ENCODE measurements at regions not wholly inside any gene's neighbourhood (a gene's known extent, or its start where the extent isn't known, plus 50 kb on each side); places are given as distances from the start of the nearest gene placed in this dataset.

DNA sequence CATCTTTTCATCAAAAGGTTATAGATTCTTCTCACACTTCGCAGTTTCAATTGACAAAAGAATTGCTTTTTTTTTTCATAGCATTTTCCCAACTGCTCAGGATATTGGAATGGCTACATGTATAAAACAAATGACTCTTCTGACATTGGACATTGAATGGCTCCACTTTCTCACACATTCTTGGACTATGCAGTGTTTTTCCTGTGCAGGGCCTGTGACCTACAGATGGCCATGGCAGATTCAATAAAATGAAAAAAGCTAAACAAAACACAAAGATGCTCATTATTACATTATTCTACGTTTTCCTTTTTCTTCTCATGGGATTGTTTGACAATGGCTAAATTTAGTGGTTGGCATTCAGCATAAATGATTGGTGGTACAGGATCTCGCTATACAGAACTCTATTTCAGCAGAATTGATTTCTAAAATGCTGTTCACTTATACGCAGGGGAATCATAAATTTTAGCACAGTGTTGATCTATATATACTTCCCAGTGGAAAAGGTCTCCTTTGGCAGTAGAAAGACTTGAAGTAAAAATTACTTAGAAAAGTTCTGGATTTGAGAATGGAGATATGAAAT lies 115.6 kb upstream of the ADAMTS5 start:
- DNase-seq, result no peak
- no peak for TF ChIP-seq POLR2A (IDR thresholded peaks at IDR 0.05; ENCODE audit: low read length)
- TF ChIP-seq GATA1 (IDR thresholded peaks at IDR 0.05; ENCODE audit: low read depth, low read length), result no peak

DNA sequence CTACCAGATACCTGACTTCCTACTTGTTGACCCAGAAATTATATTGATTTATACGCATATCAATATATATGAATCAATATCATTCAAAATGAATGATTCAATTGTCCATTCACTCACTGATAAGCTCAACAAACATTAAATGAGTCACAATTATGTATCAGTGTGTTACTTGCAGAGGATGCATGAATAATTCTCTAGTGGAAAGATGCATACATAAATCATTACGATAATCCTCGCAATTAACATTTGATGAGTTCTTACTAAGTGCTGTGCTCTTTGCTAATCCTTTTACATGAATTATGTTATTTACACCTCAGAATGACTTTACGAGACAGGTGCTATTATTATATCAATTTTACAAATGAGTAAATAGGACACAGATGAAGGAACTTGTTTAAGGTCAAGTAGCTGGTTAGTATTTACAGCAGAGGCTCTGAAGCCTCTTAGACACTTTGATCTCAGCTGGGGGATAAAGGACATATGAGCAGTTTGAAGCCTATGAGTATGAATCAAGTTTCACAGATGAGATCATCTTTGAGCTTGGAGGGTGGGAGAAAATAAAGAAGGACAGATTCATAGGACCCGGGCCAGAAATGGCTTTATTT lies 112.8 kb upstream of the ADAMTS5 start:
- TF ChIP-seq POLR2A (IDR thresholded peaks at IDR 0.05; ENCODE audit: low read length) (no peak), GATA1 (IDR thresholded peaks at IDR 0.05; ENCODE audit: low read depth, low read length) (no peak)
- no peak for DNase-seq

DNA sequence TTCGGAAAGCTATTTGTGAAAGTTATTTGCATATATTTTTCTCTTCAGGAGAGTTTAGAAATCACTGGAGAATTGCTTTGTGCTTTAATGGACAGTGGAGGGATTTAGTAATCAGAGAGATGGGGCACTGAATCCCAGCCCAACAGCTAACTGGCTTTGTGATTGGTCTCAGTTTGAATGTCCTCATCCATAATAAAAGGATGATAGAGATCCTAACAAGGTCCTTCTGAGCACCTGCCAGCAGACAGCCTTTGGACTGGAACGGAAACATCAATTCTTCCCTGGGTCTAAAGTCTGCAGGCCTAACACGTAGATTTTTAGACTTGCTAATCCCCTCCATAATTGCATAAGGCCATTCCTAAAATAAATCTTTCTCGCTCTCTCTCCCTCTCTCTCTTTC lies 112.0 kb upstream of the ADAMTS5 start:
- TF ChIP-seq GATA1 (IDR thresholded peaks at IDR 0.05; ENCODE audit: low read depth, low read length) (no peak), POLR2A (IDR thresholded peaks at IDR 0.05; ENCODE audit: low read length) (no peak)
- DNase-seq, result no peak

DNA sequence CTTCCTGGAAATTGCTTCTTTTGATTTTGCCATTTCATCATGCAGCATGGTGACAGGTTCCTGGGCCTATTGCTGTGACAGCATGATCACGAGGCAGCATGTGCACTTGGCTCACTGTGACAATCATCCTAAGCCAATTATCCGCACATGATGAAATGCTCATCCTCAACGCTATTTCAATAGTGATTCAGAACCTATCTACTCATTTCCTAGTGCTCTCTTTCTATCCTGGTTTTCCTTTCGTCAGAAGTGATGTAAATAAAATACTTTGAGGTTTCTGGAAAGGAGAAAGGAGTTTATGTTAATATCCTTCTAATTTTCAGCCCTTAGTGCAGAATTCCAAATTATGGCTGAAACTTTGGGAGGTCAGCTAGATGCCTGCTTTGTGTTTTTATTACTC lies 110.6 kb upstream of the ADAMTS5 start:
- TF ChIP-seq POLR2A (IDR thresholded peaks at IDR 0.05; ENCODE audit: low read length) (no peak), GATA1 (IDR thresholded peaks at IDR 0.05; ENCODE audit: low read depth, low read length) (no peak)
- no peak for DNase-seq

DNA sequence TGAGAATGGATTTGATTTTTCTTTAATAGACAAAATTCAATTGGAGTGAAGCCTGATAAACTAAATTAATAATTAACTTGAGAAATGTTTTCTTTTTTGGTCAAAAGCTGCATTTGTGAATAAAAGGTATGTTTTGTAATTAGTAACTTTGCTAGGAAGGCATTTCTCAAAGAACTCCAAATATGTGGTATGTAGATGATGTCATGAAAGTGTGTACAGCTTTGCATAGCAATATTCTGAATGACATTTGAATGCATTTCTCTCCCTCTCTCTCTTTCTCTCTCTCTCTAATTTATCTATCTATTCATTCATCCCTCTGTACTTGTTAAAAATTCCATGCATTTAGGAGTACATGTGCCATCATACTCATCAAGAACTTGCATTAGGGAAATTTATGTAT lies 109.1 kb upstream of the ADAMTS5 start:
- no peak for TF ChIP-seq POLR2A (IDR thresholded peaks at IDR 0.05; ENCODE audit: low read length)
- DNase-seq, result no peak

DNA sequence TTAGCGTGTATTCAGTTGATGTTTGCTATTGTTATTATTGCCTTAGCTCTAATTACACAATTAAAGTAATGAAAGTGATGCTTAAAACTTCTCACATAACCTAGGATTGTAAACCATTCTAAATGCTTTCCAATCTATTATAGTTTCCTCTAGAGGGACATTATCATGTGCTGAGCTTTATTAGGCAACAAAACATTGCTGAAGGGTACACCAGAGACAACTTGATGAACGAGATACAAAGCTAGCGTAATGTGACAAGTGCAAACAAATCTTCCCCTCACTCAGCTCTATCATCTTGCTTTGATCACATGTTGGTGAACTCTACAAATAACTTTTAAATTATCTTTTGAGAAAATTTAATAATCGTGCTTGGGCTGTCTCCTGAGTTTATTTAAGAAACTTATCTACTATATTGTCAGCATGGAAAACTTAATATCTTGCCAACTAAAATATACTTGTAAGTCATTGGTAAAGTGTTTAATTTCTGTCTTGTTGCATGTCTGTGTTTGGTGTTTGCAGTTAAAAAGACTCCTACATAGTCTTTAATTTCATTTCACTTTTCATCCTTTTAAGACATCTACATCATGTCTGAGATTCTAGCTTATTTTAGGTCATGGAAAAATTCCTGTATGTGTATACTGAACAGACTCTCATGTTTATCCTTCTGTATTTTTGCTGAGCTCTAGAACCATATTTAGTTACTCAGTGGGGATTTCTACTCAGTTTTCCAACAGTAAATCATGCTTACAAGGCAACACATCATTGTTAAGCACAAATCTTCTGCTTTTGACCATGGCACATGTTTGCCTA lies 104.2 kb upstream of the ADAMTS5 start:
- DNase-seq, result no peak
- TF ChIP-seq POLR2A (IDR thresholded peaks at IDR 0.05; ENCODE audit: low read length), result no peak
- TF ChIP-seq GATA1 (IDR thresholded peaks at IDR 0.05; ENCODE audit: low read depth, low read length), result no peak

DNA sequence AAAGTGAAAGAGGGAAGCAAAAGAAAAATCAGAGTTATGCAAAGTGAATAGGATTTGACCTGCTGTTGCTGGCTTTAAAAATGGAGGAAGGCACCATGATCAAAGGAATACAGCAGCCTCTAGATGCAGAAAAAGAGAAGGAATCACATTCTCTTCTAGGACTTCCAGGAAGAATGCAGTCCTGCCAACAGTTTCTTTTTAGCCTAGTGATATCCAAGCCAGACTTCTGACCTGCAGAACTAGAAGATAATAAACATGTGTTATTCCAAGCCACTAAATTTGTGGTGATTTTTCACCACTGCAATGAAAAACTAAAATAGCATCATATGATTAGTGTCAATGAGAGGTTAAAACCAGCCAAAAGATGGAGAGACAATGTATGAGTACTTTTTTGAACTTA lies 101.9 kb upstream of the ADAMTS5 start:
- no peak for DNase-seq
- TF ChIP-seq POLR2A (IDR thresholded peaks at IDR 0.05; ENCODE audit: low read length) (no peak), GATA1 (IDR thresholded peaks at IDR 0.05; ENCODE audit: low read depth, low read length) (no peak)

DNA sequence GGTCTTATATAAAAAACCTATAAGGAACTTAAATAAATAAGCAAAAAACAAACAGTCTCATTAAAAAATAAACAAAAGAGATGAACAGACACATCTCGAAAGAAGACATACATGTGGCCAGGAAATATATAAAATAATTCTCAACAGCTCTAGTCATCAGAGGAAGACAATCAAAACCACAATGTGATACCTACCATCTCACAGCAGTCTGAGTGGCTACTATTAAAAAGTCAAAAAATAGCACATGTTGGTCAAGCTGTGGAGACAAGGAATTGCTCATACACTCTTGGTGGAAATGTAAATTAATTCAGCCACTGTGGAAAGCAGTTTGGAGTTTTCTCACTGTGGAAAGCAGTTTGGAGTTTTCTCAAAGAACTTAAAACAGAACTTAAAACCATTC lies 100.3 kb upstream of the ADAMTS5 start:
- no peak for DNase-seq
- TF ChIP-seq GATA1 (IDR thresholded peaks at IDR 0.05; ENCODE audit: low read depth, low read length), result no peak
- TF ChIP-seq POLR2A (IDR thresholded peaks at IDR 0.05; ENCODE audit: low read length), result no peak

DNA sequence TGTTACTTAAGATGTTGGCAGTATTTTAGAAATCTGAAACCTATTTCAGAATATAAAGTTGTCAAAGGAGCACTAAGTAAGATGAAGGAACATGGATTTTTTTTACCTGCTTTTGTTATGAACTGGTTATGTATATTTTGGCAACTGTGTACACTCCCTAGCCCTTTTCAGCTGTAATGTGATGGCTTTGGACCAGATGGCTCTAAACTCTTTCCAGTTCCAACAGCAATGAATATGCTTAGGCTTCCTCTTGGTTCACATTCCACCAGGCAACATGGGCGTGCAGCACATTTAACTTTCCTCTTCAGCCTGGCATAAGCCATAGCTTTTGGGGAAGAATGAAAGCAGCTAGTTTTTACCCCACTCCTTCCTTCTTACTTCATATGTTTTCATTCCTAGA lies 95.6 kb upstream of the ADAMTS5 start:
- TF ChIP-seq POLR2A (IDR thresholded peaks at IDR 0.05; ENCODE audit: low read length) (no peak), GATA1 (IDR thresholded peaks at IDR 0.05; ENCODE audit: low read depth, low read length) (no peak)
- DNase-seq, result no peak

DNA sequence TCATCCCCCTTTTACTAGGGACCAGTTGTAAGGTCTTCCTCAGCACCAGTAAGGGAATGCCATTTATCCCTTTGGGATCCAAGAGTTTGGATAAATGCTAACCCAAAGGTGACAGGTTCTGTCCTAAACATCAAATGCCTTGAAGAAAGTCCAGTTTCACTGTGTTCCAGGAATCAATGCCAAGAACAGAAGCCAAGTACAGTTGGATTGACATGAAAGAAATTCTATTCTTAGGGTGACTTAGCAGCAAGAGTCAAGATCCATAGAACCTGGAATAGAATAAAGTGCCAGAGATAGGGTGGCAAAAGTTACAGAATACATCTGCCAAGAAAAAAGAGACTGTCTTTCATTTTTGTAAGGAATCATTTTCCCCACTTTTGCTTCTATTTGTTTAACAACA lies 94.9 kb upstream of the ADAMTS5 start:
- DNase-seq, result no peak
- no peak for TF ChIP-seq GATA1 (IDR thresholded peaks at IDR 0.05; ENCODE audit: low read depth, low read length)

DNA sequence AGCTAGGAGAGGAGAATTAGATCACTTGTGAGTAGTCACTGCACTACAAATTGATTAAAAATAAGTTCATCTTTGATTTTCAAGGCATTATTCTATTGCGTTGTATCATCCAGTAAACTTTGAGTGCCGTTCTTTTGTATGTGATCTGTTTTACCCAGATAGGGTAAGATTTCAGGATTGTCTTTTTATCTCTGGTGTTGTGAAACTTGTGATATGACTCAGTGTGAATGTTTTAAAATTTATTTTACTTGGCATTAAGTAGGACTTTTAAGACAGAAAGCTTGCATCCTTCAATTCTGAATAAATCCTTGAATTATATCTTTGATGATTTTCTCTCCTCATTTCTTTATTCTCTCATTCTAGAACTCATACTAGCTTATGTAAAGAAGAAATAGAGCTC lies 93.3 kb upstream of the ADAMTS5 start:
- no peak for TF ChIP-seq GATA1 (IDR thresholded peaks at IDR 0.05; ENCODE audit: low read depth, low read length)
- TF ChIP-seq POLR2A (IDR thresholded peaks at IDR 0.05; ENCODE audit: low read length), result no peak
- DNase-seq, result no peak

DNA sequence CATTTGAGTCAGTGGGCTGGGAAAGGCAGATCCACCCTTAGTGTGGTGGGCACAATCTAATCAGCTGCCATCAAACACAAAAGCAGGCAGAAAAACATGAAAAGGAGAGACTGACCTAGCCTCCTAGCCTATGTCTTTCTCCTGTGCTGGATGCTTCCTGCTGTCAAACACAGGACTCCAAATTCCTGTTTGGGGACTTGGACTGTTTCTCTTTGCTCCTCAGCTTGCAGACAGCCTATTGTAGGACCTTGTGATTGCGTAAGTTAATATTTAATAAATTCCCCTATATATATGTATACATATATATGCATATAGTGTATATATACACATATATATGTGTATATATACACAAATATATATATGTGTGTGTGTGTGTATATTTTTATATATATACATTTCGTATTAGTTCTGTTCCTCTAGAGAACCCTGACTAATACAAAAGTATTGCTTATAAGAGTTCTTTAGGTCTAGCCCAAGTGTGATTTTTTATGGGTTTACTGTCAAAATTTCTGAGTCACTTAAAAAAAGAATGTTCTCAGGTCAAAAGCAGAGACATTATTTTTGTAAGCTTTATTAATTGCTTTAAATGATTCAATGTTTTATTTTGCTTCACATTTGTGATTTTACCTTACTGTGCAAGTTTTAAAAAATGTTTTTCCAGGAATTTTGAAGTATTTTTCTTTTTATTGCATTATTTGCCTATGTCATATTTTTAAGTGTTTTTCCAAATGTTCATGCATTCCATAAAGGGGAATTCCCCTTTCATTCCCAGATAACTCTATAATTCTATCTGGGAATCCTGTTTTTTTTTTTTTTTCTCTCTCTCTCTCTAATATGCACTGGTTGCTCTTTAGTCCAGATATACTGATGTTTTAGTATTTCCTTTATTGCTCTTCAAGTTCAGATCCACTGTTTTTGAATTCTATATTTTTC lies 92.1 kb upstream of the ADAMTS5 start:
- TF ChIP-seq POLR2A (IDR thresholded peaks at IDR 0.05; ENCODE audit: low read length) (no peak), GATA1 (IDR thresholded peaks at IDR 0.05; ENCODE audit: low read depth, low read length) (no peak)
- no peak for DNase-seq

DNA sequence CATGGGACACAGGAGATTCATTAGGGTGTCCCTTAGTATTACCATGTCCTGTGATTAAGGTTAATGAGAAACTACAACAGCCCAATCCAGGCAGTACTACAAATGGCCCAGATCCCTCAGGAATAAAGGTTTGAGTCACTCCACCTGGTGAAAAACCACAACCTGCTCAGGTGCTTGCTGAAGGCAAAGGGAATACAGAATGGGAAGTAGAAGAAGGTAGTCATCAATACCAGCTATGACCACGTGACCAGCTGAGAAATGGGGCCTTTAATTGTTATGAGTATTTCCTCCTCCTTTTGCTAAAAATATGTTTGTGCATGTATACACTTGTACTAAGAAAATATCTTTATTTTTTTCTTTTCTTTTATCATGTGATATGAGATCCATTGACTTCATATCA lies 91.1 kb upstream of the ADAMTS5 start:
- DNase-seq, result no peak

More for the DNA sequence above, 91.1 kb upstream of the ADAMTS5 start:
- TF ChIP-seq POLR2A (IDR thresholded peaks at IDR 0.05; ENCODE audit: low read length), result no peak
- TF ChIP-seq GATA1 (IDR thresholded peaks at IDR 0.05; ENCODE audit: low read depth, low read length), result no peak
